Activated T-helper 9 cell treated with anti-CD3 and anti-CD28 coated beads, Interleukin-2, amount 50 U/mL, for 16 hours (primary cell): ENCODE measurements at regions not wholly inside any gene's neighbourhood (a gene's known extent, or its start where the extent isn't known, plus 50 kb on each side); places are given as distances from the start of the nearest gene placed in this dataset.
"Not testable (repeated sequence)": the region's sequence is repeated elsewhere in the genome, so short reads cannot be mapped to it uniquely, and the experiment has no call there.

ENCODE experiments used
- DNase-seq: peaks from one replicate; pipeline ENCODE4 v3.0.0-alpha.2; 2020; ENCODE audit warnings: low read depth

GRCh38 chr11:38156495-38157146 lies 1558.6 kb upstream of the RAG2 start:
- no peak for DNase-seq

GRCh38 chr11:38155856-38156255 lies 1557.8 kb upstream of the RAG2 start:
- no peak for DNase-seq

GRCh38 chr11:38153985-38154384 lies 1555.9 kb upstream of the RAG2 start:
- no peak for DNase-seq

- DNase-seq, result no peak
Measured at GRCh38 chr11:38143852-38144251, 1545.8 kb upstream of the RAG2 start.

GRCh38 chr11:38138972-38139371 lies 1540.9 kb upstream of the RAG2 start:
- no peak for DNase-seq

GRCh38 chr11:38136887-38137286 lies 1538.9 kb upstream of the RAG2 start:
- no peak for DNase-seq

- no peak for DNase-seq
Measured at GRCh38 chr11:38131535-38131934, 1533.5 kb upstream of the RAG2 start.

GRCh38 chr11:38130976-38131375 lies 1532.9 kb upstream of the RAG2 start:
- no peak for DNase-seq

- DNase-seq, result no peak
Measured at GRCh38 chr11:38130514-38130913, 1532.5 kb upstream of the RAG2 start.

GRCh38 chr11:38123673-38124072 lies 1525.6 kb upstream of the RAG2 start:
- DNase-seq, result no peak

GRCh38 chr11:38116616-38117015 lies 1518.6 kb upstream of the RAG2 start:
- DNase-seq, result not testable (repeated sequence)

GRCh38 chr11:38115381-38115780 lies 1517.3 kb upstream of the RAG2 start:
- DNase-seq, result not testable (repeated sequence)

- no peak for DNase-seq
Measured at GRCh38 chr11:38100836-38101462, 1502.9 kb upstream of the RAG2 start.

GRCh38 chr11:38095268-38095667 lies 1497.2 kb upstream of the RAG2 start:
- DNase-seq, result no peak

GRCh38 chr11:38089726-38090125 lies 1491.7 kb upstream of the RAG2 start:
- no peak for DNase-seq

GRCh38 chr11:38060920-38061319 lies 1462.9 kb upstream of the RAG2 start:
- no peak for DNase-seq

GRCh38 chr11:38060136-38060535 lies 1462.1 kb upstream of the RAG2 start:
- no peak for DNase-seq

- DNase-seq, result no peak
Measured at GRCh38 chr11:38046571-38047135, 1448.6 kb upstream of the RAG2 start.

GRCh38 chr11:38043060-38043459 lies 1445.0 kb upstream of the RAG2 start:
- DNase-seq, result no peak

- no peak for DNase-seq
Measured at GRCh38 chr11:38038777-38039176, 1440.7 kb upstream of the RAG2 start.

- no peak for DNase-seq
Measured at GRCh38 chr11:38019072-38019775, 1421.2 kb upstream of the RAG2 start.

GRCh38 chr11:38014405-38014804 lies 1416.4 kb upstream of the RAG2 start:
- DNase-seq, result no peak

- no peak for DNase-seq
Measured at GRCh38 chr11:38013157-38013556, 1415.1 kb upstream of the RAG2 start.
